Heart right ventricle (tissue), 16 donors: ENCODE measurements at regions not wholly inside any gene's neighbourhood (a gene's known extent, or its start where the extent isn't known, plus 50 kb on each side); places are given as distances from the start of the nearest gene placed in this dataset.

ENCODE experiments used
- ATAC-seq, 8 donors: fragments of 200-7000 bp; cut with Tn5 transposase; one replicate each; pipeline ENCODE4 v1.9.1; 2020; ENCODE audit warnings: mild to moderate bottlenecking in 8 of 8, moderate library complexity in 8 of 8, moderate number of reproducible peaks in 1 of 8
- DNase-seq, 2 donors: peaks; one replicate each; pipeline ENCODE4 v3.0.0-alpha.2; 2020
- H3K27ac ChIP-seq, 10 donors: fragments of 200-600 bp; sonication (generic) in 2 of 10; one replicate each; pipeline versions ENCODE4 v1.5.0 to v1.8.0; 2020 to 2022; ENCODE audit warnings: mild to moderate bottlenecking in 3 of 10
- H3K27me3 ChIP-seq, 7 donors: fragments of 200-600 bp; one replicate each; pipeline ENCODE4 v1.8.0; 2021 to 2022; ENCODE audit warnings: mild to moderate bottlenecking in 2 of 7
- H3K36me3 ChIP-seq, 9 donors: fragments of 200-600 bp; sonication (generic) in 1 of 9; one replicate each; pipeline versions ENCODE4 v1.5.0 to v1.8.0; 2020 to 2022; ENCODE audit warnings: mild to moderate bottlenecking in 2 of 9
- H3K4me1 ChIP-seq, 9 donors: fragments of 200-600 bp; sonication (generic) in 1 of 9; one replicate each; pipeline versions ENCODE4 v1.5.0 to v1.8.0; 2020 to 2022; ENCODE audit warnings: mild to moderate bottlenecking in 4 of 9
- H3K4me3 ChIP-seq, 10 donors: fragments of 200-600 bp; sonication (generic) in 2 of 10; one replicate each; pipeline versions ENCODE4 v1.5.0 to v1.8.0; 2020 to 2022; ENCODE audit warnings: mild to moderate bottlenecking in 7 of 10, moderate library complexity in 2 of 10
- H3K9me3 ChIP-seq, 11 donors: fragments of 200-600 bp in 10 of 11; sonication (generic) in 2 of 11; one replicate each; pipeline versions ENCODE4 v1.5.0 to v1.8.0; 2013 to 2022; ENCODE audit warnings: mild to moderate bottlenecking in 2 of 11, control low read depth in 1 of 11, moderate library complexity in 1 of 11
- CTCF ChIP-seq, 9 donors: fragments of 200-600 bp; sonication (generic) in 2 of 9; IDR thresholded peaks; one replicate each; pipeline versions ENCODE4 v1.5.0 to v1.8.0; 2021 to 2022; ENCODE audit warnings: antibody characterized with exemption in 9 of 9, mild to moderate bottlenecking in 5 of 9, moderate library complexity in 1 of 9
- WGBS, 2 donors: extraction: QIAGEN DNeasy Blood & Tissue Kit; methylation state at CpG; one replicate each; pipeline ENCODE4 v1.1.7; 2013; ENCODE audit warnings: inconsistent platforms in 1 of 2; 5-methylcytosine and 5-hydroxymethylcytosine counted together
- intact Hi-C, 10 donors: fragments of 100-400 bp; cut with DNase I; formaldehyde crosslinking; loops; one replicate each; pipeline versions ENCODE4 v1.11.1 to v1.14.2; 2022
- donor health status: Arrhythmogenic right ventricular cardiomyopathy.
- donor health status: ischemic (EF 13 %, LVEDD 7.1; RV severe dilation, severe dysfunction).
- donor health status: healthy with polysubstance abuse.
- donor health status: DM: no; HTN: yes; CAD: no.
- donor health status: DM: no; HTN: no; CAD: no.
- donor health status: ischemic (EF 25% LVEDD 6.9; RV normal size, moderate dysfunction).
- donor health status: ischemic (EF 25% LVEDD 5.7; RV mildly dilated, moderate dysfunction).
- donor health status: healthy.
- donor health status: DM: yes; HTN: yes; CAD: no.
- donor health status: Ischemic cardiomyopathy.
- donor health status: ischemic (EF 35%, LVEDD 5.7; RV mildly dilated, moderate dysfunction).
- donor health status: nonischemic (EF 11% LVEDD 7.7; RV severe dilation, severe dysfunction).
- donor health status: DM: yes; HTN: yes; CAD: no.
- donor health status: PGD.
- donor health status: ischemic (EF 29% LVEDD 5.4; RV normal size, mild dysfunction).
- donor health status: nonischemic (EF 23%, LVEDD 6.1; RV moderate dilation, normal function).

DNA sequence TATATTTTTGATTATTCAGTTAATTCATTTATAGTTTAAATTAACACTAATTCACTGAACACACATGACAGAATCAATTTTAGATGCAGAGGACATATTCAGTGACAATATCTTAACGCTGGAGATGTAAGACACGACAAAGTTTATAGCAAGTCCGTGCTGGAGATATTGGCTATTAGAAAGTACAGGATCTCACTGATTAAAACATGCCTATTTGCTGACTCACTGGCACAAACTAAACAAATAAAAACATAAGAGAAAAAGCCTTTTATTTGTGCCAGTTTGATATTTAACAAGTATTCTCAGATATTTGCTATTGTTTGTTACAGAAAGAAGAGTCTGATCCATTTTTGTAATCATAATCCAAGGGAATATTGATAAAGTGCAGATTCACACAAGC is 1122.9 kb upstream of the B3GALT2 start:
- ATAC-seq (no peak), DNase-seq (no peak)
- no peaks in the 10 kb centered on the region for H3K36me3 ChIP-seq
- no peak for TF ChIP-seq CTCF (IDR thresholded peaks at IDR 0.05)
- WGBS, 2 donors, result 77 to 79% methylated on average over 3 of the region's 3 CpGs
- no peak overlapping the region for H3K27ac ChIP-seq
- intact Hi-C loops, result no loop called here
- no peaks in the 10 kb centered on the region for H3K4me1 ChIP-seq
- no peaks in the 10 kb centered on the region for H3K27me3 ChIP-seq
- no peak overlapping the region for H3K4me3 ChIP-seq
- peaks cover 0 to 4% (median 0%) of the 10 kb centered on the region in 11 donors for H3K9me3 ChIP-seq

- Histone ChIP-seq H3K4me3 (no peak overlapping the region), H3K4me1 (no peaks in the 10 kb centered on the region), H3K27ac (no peak overlapping the region), H3K36me3 (no peaks in the 10 kb centered on the region), H3K9me3 (no peaks in the 10 kb centered on the region), H3K27me3 (no peaks in the 10 kb centered on the region)
- WGBS, 2 donors, result 81 to 85% methylated on average over 4 of the region's 4 CpGs
- TF ChIP-seq CTCF (IDR thresholded peaks at IDR 0.05), result no peak
- intact Hi-C loops, result no loop called here
- no peak for DNase-seq
- no peak for ATAC-seq
Measured at GRCh38 chr1:194300776-194301175, 1114.4 kb upstream of the B3GALT2 start.

- Histone ChIP-seq H3K27me3 (no peaks in the 10 kb centered on the region), H3K36me3 (no peaks in the 10 kb centered on the region), H3K27ac (no peak overlapping the region), H3K4me3 (no peak overlapping the region), H3K4me1 (no peaks in the 10 kb centered on the region), H3K9me3 (no peaks in the 10 kb centered on the region)
- no peak for TF ChIP-seq CTCF (IDR thresholded peaks at IDR 0.05)
- no peak for DNase-seq
- 82 to 90% methylated on average over 1 of the region's 1 CpG for WGBS, 2 donors
- ATAC-seq, result no peak
- intact Hi-C loops, result no loop called here
Measured at GRCh38 chr1:194300340-194300739, 1113.9 kb upstream of the B3GALT2 start.

DNA sequence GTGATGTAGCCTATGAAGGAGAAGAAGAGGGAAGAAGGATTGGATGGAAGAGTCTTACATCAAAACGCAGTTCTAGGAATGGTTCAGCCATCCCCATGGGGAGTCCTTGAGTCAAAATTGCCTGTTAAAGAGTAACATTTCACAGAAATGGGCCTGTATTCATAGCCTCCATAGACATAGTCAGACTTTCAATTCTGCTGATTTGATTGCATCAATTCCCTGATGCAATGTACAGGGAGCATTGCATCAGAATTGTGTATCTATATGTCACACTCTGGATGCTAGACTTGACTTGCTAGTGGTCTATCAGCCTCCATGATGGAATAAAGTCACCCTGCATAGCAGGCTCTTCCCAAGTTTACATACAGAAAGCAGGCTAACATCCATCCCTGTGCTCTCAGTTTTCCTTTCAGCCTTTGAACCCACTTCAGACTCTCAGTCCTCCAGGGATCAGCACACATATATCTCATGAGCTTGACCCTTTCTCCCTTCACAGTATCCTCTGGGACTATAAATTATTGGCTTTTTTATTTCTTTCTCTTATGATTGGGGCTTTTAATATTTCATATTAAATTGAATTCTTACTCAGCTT is 1111.7 kb upstream of the B3GALT2 start:
- H3K4me1 ChIP-seq, result no peaks in the 10 kb centered on the region
- no peaks in the 10 kb centered on the region for H3K36me3 ChIP-seq
- no peak for TF ChIP-seq CTCF (IDR thresholded peaks at IDR 0.05)
- intact Hi-C loops, result loop anchor here in 5 of 10 donors (5.0 to 10.0 kb wide), 4 partner anchors 891 to 1116 kb away; partner anchors contain the start of gene B3GALT2 (in 2 of the 5)
- DNase-seq, result no peak
- WGBS, 2 donors, result 88 to 94% methylated on average over 1 of the region's 1 CpG
- H3K4me3 ChIP-seq, result no peak overlapping the region
- H3K27me3 ChIP-seq, result no peaks in the 10 kb centered on the region
- no peaks in the 10 kb centered on the region for H3K9me3 ChIP-seq
- no peak overlapping the region for H3K27ac ChIP-seq
- ATAC-seq, result no peak
